ENCODE measurements at regions not wholly inside any gene's neighbourhood (a gene's known extent, or its start where the extent isn't known, plus 50 kb on each side); places are given as distances from the start of the nearest gene placed in this dataset.

DNA sequence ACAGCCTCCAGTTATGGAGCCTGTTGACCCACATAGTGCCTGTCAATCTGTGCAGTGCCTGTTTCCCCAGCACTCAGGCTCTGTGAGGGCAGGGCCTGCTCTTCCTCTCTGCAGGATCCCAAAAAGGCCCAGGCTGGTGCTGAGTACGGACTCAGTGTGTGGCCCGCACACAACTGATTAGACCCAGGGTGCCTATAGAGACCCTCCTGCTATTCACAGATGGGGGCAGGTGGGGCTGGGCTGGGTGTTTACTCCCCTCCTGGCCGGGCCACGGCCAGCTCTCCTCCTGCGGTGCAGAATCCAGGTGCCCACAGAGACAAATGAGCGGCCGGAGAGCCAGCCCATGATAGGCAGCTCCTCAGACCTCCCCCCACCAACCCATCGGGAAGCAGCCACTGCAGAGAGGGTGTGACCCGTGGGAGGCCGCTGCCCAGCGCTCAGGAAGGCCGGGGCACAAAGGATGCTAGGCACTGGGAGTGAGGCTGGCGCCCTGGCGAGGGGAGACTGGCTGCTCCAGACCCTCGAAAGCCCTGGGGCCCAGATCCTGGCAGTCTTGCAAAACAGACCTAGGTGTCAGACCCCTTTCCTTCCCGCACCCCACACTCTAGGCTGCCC, 239.0 kb downstream of the CTTN start:
- DNase-seq (ENCODE audit: low read depth, low spot score) = no peak
- H3K27ac ChIP-seq = no peak overlapping the region

- no peak overlapping the region for H3K27ac ChIP-seq
- no peak for DNase-seq (ENCODE audit: low read depth, low spot score)
Observed at GRCh38 chr11:70637949-70638583, 239.7 kb downstream of the CTTN start.

DNA sequence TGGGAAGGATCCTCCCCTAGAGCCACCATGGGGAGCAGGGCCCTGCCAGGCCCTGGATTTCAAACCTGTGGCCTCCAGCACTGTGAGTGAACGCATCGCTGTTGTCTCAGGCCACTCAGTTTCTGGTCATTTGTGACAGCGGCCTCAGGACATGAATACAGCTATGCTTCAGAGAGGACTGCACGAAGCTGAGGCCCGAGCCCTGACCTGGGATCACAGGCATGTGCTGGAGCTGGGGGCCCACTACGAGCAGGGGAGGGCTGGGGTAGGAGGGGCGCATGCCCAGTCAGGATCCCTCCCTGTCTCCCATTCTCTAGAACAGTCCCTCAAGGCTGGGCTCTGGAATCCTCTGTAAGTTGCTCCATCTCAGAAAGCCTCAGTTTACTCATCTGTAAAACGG, 242.1 kb downstream of the CTTN start:
- H3K27ac ChIP-seq = no peak overlapping the region
- no peak for DNase-seq (ENCODE audit: low read depth, low spot score)

- H3K27ac ChIP-seq = no peak overlapping the region
- DNase-seq (ENCODE audit: low read depth, low spot score) = no peak
Observed at GRCh38 chr11:70641369-70641768, 243.0 kb downstream of the CTTN start.

- no peak overlapping the region for H3K27ac ChIP-seq
- no peak for DNase-seq (ENCODE audit: low read depth, low spot score)
Observed at GRCh38 chr11:70642266-70642665, 243.9 kb downstream of the CTTN start.

- H3K27ac ChIP-seq = no peak overlapping the region
- DNase-seq (ENCODE audit: low read depth, low spot score) = no peak
Observed at GRCh38 chr11:70643642-70644041, 245.3 kb downstream of the CTTN start.

- DNase-seq (ENCODE audit: low read depth, low spot score) = no peak
- H3K27ac ChIP-seq = no peak overlapping the region
Observed at GRCh38 chr11:70644343-70645060, 246.2 kb downstream of the CTTN start.

- DNase-seq (ENCODE audit: low read depth, low spot score) = no peak
- no peak overlapping the region for H3K27ac ChIP-seq
Observed at GRCh38 chr11:70645537-70645936, 247.2 kb downstream of the CTTN start.

DNA sequence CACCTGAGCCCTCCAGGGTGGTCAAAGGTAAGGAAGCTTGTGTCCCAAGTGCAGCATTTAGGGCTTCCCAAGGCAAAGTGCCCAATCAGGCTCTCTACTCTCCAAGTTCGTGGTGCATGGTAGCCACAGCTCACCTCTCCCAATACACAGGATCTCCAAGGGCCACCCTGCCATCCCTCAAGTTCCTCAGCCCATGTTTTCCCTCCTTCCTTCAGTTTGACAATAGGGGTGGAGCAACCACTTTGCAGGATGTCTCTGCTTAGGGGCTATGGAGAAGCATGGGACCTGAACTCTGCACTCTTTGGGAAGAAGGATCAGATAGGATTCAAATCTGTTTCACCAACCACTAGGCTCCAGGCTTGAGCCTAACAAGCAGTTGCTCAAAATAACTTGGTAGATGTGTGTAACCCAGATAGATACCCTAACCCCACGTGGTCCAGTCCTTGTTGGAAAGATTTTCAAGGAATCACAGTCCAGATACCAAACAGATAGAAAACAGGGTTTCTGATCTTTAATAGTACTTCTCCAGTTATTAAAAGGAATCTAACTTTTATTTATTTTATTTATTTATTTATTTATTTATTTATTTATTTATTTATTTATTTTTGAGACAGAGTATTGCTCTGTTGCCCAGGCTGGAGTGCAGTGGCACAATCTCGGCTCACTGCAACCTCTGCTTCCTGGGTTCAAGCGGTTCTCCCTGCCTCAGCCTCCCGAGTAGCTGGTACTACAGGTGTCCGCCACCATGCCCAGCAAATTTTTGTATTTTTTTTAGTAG, 248.1 kb downstream of the CTTN start:
- DNase-seq (ENCODE audit: low read depth, low spot score) = no peak
- H3K27ac ChIP-seq = no peak overlapping the region

DNA sequence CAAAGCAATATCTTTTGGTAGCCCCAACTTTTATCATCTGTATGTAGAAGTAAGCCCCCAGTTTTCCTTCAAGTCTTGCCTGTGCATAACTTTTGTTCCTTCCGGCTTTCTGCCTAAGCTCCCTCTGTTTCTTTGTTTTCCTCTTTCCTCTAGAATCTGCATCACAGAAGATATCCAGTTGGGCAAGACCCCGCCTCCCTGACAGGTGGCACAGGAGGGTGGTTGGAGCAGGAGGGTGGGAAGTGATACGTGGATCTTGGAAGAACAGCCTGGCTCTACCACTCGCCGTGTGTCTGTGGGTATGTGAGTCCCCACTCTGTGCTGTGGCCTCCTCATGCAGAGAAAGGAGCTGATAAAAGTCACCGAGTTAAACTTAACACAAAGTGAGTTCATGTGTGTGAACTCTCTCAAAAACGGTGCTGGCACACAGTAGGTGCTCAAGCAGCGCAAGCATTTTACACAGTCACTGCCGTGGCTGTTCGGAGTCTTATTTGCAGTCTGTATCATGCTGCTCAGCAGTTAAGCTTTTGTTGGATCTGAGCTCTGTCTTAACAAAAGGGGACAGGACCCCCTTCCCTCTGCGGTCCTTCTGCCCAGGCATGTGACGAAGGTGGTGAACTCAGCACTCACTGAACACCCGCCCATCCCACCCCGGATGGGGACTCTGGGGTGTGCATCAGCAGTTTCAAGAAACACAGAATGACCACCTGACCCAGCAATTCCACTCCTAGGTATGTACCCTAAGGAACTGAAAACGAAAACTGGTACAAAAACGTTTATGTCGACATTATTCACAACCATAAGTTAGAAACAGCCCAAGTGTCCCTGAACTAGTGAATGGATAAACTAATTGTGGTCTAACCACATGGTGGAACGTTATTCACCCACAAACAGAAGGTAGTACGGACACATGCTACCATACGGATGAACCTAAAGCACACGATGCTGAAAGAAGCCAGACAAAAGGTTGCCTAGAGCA, 249.1 kb downstream of the CTTN start:
- H3K27ac ChIP-seq = no peak overlapping the region
- no peak for DNase-seq (ENCODE audit: low read depth, low spot score)

GRCh38 chr11:70650075-70650909, 252.0 kb downstream of the CTTN start:
- H3K27ac ChIP-seq = no peak overlapping the region
- peak; percentile 14 for DNase-seq (ENCODE audit: low read depth, low spot score)

GRCh38 chr11:70651031-70651430, 252.7 kb downstream of the CTTN start:
- no peak overlapping the region for H3K27ac ChIP-seq

DNA sequence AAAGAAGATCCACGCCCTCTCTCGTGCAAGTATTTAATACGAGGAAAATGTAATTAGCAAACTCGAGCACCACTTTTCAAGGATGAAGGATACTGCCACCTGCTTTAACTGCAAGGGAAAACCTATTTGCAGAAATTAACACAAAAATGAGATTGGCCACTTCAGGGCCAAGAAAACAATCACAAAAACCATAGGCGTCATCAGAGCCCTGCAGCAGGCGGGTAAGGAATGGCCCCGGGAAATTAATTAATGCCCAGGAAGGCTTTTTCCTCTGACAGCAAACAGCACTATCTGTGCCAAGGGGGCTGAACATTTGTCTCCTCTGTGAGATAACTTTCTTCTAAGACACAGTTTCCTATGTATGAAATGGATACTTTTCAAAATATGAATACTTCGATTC, 255.7 kb downstream of the CTTN start:
- H3K27ac ChIP-seq = no peak overlapping the region
- no peak for DNase-seq (ENCODE audit: low read depth, low spot score)

More at GRCh38 chr11:70651031-70651430, 252.7 kb downstream of the CTTN start:
- no peak for DNase-seq (ENCODE audit: low read depth, low spot score)

DNA sequence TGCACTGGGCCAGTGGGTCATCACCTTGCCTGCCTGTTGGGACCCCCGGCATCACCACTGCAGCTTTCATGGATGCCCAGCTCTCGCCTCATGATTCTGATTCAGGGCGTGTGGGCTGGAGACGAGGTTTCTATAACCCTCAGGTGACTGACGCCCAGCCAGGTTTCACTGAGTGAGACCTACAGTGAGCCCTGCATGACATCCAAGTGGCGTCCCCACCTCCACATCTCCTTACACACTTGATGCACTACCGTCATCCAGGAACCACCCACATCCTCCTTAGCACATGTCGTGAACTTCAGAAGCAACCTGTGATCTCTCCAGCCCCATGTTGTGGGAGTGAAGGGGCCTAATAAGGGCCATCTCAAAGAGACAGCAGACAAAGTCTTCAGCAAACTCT, 257.5 kb downstream of the CTTN start:
- no peak overlapping the region for H3K27ac ChIP-seq
- no peak for DNase-seq (ENCODE audit: low read depth, low spot score)

DNA sequence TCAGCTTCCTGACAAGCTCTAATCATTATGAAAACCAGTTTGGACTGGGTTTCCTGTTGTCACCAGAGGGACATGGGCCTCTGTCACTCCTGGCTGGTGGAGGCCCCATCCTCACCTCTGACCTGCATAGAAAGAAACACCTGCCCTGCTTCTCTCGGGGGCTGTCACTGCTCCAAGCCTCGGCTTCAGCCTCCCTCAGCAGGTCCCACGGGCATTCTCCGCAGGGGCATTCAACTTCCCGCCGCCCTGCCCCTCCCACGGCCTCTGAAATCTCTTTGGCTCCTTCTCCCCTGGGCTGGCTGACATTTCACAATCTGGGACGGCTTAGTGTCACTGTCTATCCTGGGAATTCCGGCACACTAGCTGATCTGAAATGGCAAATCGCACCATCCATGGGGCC, 257.9 kb downstream of the CTTN start:
- H3K27ac ChIP-seq = no peak overlapping the region
- no peak for DNase-seq (ENCODE audit: low read depth, low spot score)

GRCh38 chr11:70660059-70660888, 261.9 kb downstream of the CTTN start:
- no peak overlapping the region for H3K27ac ChIP-seq

DNA sequence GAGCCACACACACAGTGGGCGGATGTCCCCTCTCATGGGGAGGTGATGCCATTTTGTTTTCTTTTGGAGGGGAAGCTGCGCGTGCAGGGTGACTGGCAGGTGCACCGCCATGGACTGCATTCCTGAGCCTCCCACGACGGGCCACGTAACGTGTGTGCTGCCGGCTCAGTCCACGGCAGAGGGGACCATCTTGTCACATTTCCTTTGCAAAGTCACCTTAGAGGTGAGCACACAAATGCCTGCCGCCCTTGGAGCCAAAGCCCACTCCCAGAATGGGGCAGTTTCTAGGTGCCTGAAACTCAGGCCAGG, 262.5 kb downstream of the CTTN start:
- H3K27ac ChIP-seq = no peak overlapping the region
- no peak for DNase-seq (ENCODE audit: low read depth, low spot score)

More at GRCh38 chr11:70660059-70660888, 261.9 kb downstream of the CTTN start:
- no peak for DNase-seq (ENCODE audit: low read depth, low spot score)

Measured in epithelial cell of prostate (primary cell).